OCI-LY7 (cell line): ENCODE measurements at regions not wholly inside any gene's neighbourhood (a gene's known extent, or its start where the extent isn't known, plus 50 kb on each side); places are given as distances from the start of the nearest gene placed in this dataset.

ENCODE experiments used
- BruUV-seq: library from RNA; stranded (reverse); fragments of 400-500 nt; replicated peaks from 2 replicates; lab custom pipeline; 2021; lab: Mats Ljungman, UMichigan
- CTCF ChIA-PET: fragments of 300-600 bp; sonication (Branson Sonifier 250); formaldehyde crosslinking; loops from one replicate; lab custom pipeline; 2022; ENCODE audit warnings: antibody characterized with exemption; ENCODE audit not compliant: unreplicated experiment; lab: Charles Lee
- POLR2A ChIA-PET: fragments of 300-600 bp; sonication (Branson Sonifier 250); formaldehyde crosslinking; loops from one replicate; lab custom pipeline; 2022; ENCODE audit warnings: antibody characterized with exemption; lab: Charles Lee
- DNase-seq: peaks from one replicate; pipeline ENCODE4 v3.0.0-alpha.2; 2015; ENCODE audit warnings: low spot score
- H2AFZ ChIP-seq: fragments of 200-600 bp; sonication (generic), shearing (Covaris generic); 2 replicates; pipeline ENCODE4 v1.6.1; 2014; ENCODE audit warnings: mild to moderate bottlenecking, antibody characterized with exemption, low read length, moderate library complexity
- H3K27ac ChIP-seq: fragments of 200-600 bp; sonication (generic); 2 replicates; pipeline ENCODE4 v1.5.1; 2014; ENCODE audit warnings: mixed run types, low read depth, mild to moderate bottlenecking, moderate library complexity, low read length, inconsistent platforms; ENCODE audit not compliant: poor library complexity, severe bottlenecking
- H3K36me3 ChIP-seq: fragments of 200-600 bp; sonication (generic); 2 replicates; pipeline ENCODE4 v1.6.1; 2014; ENCODE audit warnings: mild to moderate bottlenecking, antibody characterized with exemption, low read length, moderate library complexity, mixed read lengths; ENCODE audit not compliant: insufficient read depth
- H3K4me1 ChIP-seq: fragments of 200-600 bp; sonication (generic); 2 replicates; pipeline ENCODE4 v1.5.1; 2014; ENCODE audit warnings: mild to moderate bottlenecking, low read length; ENCODE audit not compliant: insufficient read depth, poor library complexity, severe bottlenecking
- H3K4me2 ChIP-seq: fragments of 200-600 bp; sonication (generic); 2 replicates; pipeline ENCODE4 v1.6.1; 2014; ENCODE audit warnings: mild to moderate bottlenecking, low read length
- H3K4me3 ChIP-seq: fragments of 200-600 bp; sonication (generic); 2 replicates; pipeline ENCODE4 v1.5.1; 2014; ENCODE audit warnings: mild to moderate bottlenecking, low read depth, low read length; ENCODE audit not compliant: poor library complexity, severe bottlenecking
- H3K79me2 ChIP-seq: fragments of 200-600 bp; sonication (generic); 2 replicates; pipeline ENCODE4 v1.6.1; 2016; ENCODE audit warnings: low read depth, mild to moderate bottlenecking, low read length, moderate library complexity, mixed read lengths; ENCODE audit not compliant: insufficient read depth
- H3K9me2 ChIP-seq: fragments of 200-600 bp; sonication (generic); 2 replicates; pipeline ENCODE4 v1.6.1; 2016; ENCODE audit warnings: mild to moderate bottlenecking, low read length, mixed read lengths; ENCODE audit not compliant: insufficient read depth
- H3K9me3 ChIP-seq: fragments of 200-600 bp; sonication (generic); 2 replicates; pipeline ENCODE4 v1.6.1; 2014; ENCODE audit warnings: mild to moderate bottlenecking, mixed run types, low read length, mixed read lengths
- H4K20me1 ChIP-seq: fragments of 200-600 bp; sonication (generic); 2 replicates; pipeline ENCODE4 v1.6.1; 2014; ENCODE audit warnings: mild to moderate bottlenecking, antibody characterized with exemption, low read length, moderate library complexity, mixed read lengths; ENCODE audit not compliant: insufficient read depth
- EZH2phosphoT487 ChIP-seq: fragments of 200-600 bp; sonication (generic); IDR thresholded peaks from 2 replicates; pipeline ENCODE4 v1.6.1; 2018; ENCODE audit warnings: low read depth, borderline replicate concordance, mild to moderate bottlenecking, mixed run types, antibody characterized with exemption, low read length, moderate library complexity, mixed read lengths
- intact Hi-C: fragments of 100-400 bp; cut with micrococcal nuclease; formaldehyde crosslinking; loops from one replicate; pipeline ENCODE4 v1.10.0; 2022; ENCODE audit not compliant: unreplicated experiment
- TF ChIP-seq, protein P1 (sequence below): fragments of 200-600 bp; sonication (generic); conservative IDR thresholded peaks from 2 replicates; pipeline ENCODE4 v1.5.1; 2014; ENCODE audit warnings: mild to moderate bottlenecking, antibody characterized with exemption, low read length, moderate library complexity, mixed read lengths

DNA sequence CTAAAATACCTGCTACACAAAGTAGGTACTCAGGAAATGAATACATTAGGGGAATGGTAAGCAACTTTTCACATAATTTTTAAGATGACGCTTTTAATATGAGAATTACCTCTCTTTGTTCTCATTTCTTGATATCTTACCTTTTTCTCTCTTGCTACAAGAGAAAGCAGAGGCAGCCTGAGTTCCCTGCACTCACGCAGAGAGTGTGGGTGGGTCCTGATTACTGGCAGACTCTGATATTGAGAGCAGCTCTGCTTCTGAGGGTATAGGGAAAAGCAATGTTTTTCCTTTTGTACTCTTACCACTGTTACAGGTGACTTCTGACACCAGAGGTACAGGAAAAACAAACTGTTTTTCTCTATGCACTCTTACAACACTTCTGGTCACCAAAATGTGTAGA, 420.2 kb upstream of the TMTC1 start:
- Histone ChIP-seq H3K27ac (no peak overlapping the region), H3K9me2 (no peaks in the 10 kb centered on the region), H3K79me2 (no peaks in the 10 kb centered on the region), H4K20me1 (no peaks in the 10 kb centered on the region), H2AFZ (no peak overlapping the region), H3K4me2 (no peak overlapping the region), H3K9me3 (no peaks in the 10 kb centered on the region), H3K36me3 (no peaks in the 10 kb centered on the region), H3K4me1 (no peaks in the 10 kb centered on the region), H3K4me3 (no peak overlapping the region)
- ChIA-PET POLR2A (interaction anchor here (0.8 to 1.0 kb wide), 2 partner anchors 20 to 424 kb away, joined by 3 to 4 read pairs; no protein-coding TSS in a partner anchor), CTCF (no interaction called here)
- intact Hi-C loops: no loop called here
- TF ChIP-seq, protein P1, sequence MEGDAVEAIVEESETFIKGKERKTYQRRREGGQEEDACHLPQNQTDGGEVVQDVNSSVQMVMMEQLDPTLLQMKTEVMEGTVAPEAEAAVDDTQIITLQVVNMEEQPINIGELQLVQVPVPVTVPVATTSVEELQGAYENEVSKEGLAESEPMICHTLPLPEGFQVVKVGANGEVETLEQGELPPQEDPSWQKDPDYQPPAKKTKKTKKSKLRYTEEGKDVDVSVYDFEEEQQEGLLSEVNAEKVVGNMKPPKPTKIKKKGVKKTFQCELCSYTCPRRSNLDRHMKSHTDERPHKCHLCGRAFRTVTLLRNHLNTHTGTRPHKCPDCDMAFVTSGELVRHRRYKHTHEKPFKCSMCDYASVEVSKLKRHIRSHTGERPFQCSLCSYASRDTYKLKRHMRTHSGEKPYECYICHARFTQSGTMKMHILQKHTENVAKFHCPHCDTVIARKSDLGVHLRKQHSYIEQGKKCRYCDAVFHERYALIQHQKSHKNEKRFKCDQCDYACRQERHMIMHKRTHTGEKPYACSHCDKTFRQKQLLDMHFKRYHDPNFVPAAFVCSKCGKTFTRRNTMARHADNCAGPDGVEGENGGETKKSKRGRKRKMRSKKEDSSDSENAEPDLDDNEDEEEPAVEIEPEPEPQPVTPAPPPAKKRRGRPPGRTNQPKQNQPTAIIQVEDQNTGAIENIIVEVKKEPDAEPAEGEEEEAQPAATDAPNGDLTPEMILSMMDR: no peak
- TF ChIP-seq EZH2phosphoT487: no peak
- BruUV-seq: no TSS peak
- DNase-seq: no peak

DNA sequence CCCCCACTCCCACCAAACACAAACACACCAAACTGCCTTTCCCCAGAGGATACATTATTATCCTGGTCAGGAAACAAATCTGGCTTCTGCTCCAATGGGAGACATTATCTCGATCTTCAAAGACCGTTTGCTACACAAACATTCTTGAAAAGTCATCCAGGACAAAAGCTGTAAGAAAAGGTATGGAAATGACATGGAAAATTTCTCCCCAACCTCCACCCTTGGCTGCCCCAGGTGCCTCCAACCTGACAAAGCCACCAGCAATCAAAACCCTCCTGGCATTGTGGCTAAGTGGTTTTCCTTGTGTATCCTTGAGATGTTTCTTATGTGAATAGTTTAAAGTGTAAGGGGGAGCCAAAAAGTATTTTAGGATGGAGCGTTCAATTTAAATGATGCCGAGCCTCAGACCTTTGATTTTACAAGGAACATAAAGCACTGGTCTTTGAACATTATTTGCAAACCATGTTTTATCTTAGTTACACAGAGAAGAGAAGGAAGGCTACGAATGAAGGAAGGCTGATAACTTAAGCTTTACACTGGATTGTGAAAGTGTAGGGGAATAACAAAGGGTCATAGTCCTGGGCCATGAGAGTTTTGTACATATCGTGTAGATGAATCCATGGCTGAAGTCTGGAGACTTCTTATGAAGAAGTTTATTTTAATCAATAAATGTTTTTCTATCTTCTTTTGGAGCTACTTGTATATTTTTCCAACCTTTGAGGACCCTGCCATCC, 418.9 kb upstream of the TMTC1 start:
- intact Hi-C loops: no loop called here
- no peak for TF ChIP-seq EZH2phosphoT487
- TF ChIP-seq, protein P1: no peak
- DNase-seq: no peak

More for the DNA sequence above, 418.9 kb upstream of the TMTC1 start:
- CTCF ChIA-PET: no interaction called here
- no TSS peak for BruUV-seq
- H3K27ac ChIP-seq: no peak overlapping the region
- H3K9me3 ChIP-seq: no peaks in the 10 kb centered on the region
- H3K9me2 ChIP-seq: no peaks in the 10 kb centered on the region
- H3K79me2 ChIP-seq: no peaks in the 10 kb centered on the region
- POLR2A ChIA-PET: interaction anchor here (0.7 to 1.0 kb wide), 3 partner anchors 11 to 138 kb away, joined by 3 read pairs; no protein-coding TSS in a partner anchor
- no peak overlapping the region for H3K4me3 ChIP-seq
- no peaks in the 10 kb centered on the region for H4K20me1 ChIP-seq
- H2AFZ ChIP-seq: no peak overlapping the region
- no peaks in the 10 kb centered on the region for H3K4me1 ChIP-seq
- no peak overlapping the region for H3K4me2 ChIP-seq
- no peaks in the 10 kb centered on the region for H3K36me3 ChIP-seq
